Fibroblast of villous mesenchyme (primary cell): ENCODE measurements at regions not wholly inside any gene's neighbourhood (a gene's known extent, or its start where the extent isn't known, plus 50 kb on each side); places are given as distances from the start of the nearest gene placed in this dataset.

Experiments
- DNase-seq: peaks from one replicate; pipeline ENCODE4 v3.0.0-alpha.2; 2010; ENCODE audit warnings: low read depth
- H3K4me3 ChIP-seq: 2 replicates; pipeline ENCODE4 v1.5.1; 2011; ENCODE audit warnings: low read depth, mild to moderate bottlenecking, low read length
- CTCF ChIP-seq: IDR thresholded peaks from 2 replicates; pipeline ENCODE4 v1.5.1; 2012; ENCODE audit warnings: low read depth, mild to moderate bottlenecking, low read length; ENCODE audit not compliant: insufficient read depth

GRCh38 chr17:77675411-77675810 is 283.1 kb upstream of the TNRC6C start:
- H3K4me3 ChIP-seq, result no peak overlapping the region
- DNase-seq, result no peak
- TF ChIP-seq CTCF, result no peak

GRCh38 chr17:77675816-77676215 is 282.7 kb upstream of the TNRC6C start:
- no peak for DNase-seq
- no peak for TF ChIP-seq CTCF
- no peak overlapping the region for H3K4me3 ChIP-seq

- TF ChIP-seq CTCF, result no peak
- no peak for DNase-seq
- no peak overlapping the region for H3K4me3 ChIP-seq
Observed at GRCh38 chr17:77676237-77676661, 282.3 kb upstream of the TNRC6C start.

GRCh38 chr17:77677211-77677610 is 281.3 kb upstream of the TNRC6C start:
- no peak for TF ChIP-seq CTCF
- H3K4me3 ChIP-seq, result no peak overlapping the region
- no peak for DNase-seq

GRCh38 chr17:77677630-77678029 is 280.9 kb upstream of the TNRC6C start:
- TF ChIP-seq CTCF, result no peak
- no peak overlapping the region for H3K4me3 ChIP-seq
- DNase-seq, result no peak

GRCh38 chr17:77679589-77679988 is 278.9 kb upstream of the TNRC6C start:
- TF ChIP-seq CTCF, result no peak
- DNase-seq, result no peak
- no peak overlapping the region for H3K4me3 ChIP-seq

GRCh38 chr17:77681861-77682260 is 276.6 kb upstream of the TNRC6C start:
- no peak for TF ChIP-seq CTCF
- no peak overlapping the region for H3K4me3 ChIP-seq
- DNase-seq, result peak; percentile 45
